Breast epithelium (tissue), 3 donors: ENCODE measurements at regions not wholly inside any gene's neighbourhood (a gene's known extent, or its start where the extent isn't known, plus 50 kb on each side); places are given as distances from the start of the nearest gene placed in this dataset.

Experiments
- POLR2A ChIP-seq: fragments of 450-650 bp; IDR thresholded peaks from one replicate; pipeline ENCODE4 v1.6.1; 2016; ENCODE audit warnings: antibody characterized with exemption, mild to moderate bottlenecking, moderate library complexity
- POLR2AphosphoS5 ChIP-seq, 3 donors: sonication (generic); formaldehyde crosslinking; IDR thresholded peaks; one replicate each; pipeline ENCODE4 v1.6.1; 2017; ENCODE audit warnings: antibody characterized with exemption in 3 of 3
- TF ChIP-seq, protein P1 (sequence below), 3 donors: fragments of 450-650 bp; IDR thresholded peaks; one replicate each; pipeline ENCODE4 v1.5.1; 2016 to 2017; ENCODE audit warnings: antibody characterized with exemption in 3 of 3, mild to moderate bottlenecking in 3 of 3, moderate library complexity in 3 of 3

DNA sequence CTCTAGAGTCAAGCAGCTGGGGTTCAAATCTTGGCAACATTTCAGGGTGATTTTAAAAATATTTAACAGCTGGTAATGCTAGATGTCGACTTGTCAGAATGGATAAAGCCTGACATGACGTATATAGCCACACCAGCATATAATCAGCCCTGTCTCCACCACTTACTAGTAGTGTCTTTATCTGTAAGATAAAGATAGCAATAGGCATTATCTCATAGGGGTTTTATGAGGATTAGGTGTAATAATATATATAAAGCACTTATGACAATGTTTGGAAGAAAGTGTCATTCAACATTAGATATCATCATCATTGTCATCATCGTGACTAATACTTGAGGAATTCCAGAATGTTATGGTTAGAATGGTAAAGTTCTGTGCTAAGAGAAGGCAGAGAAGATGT lies 369.0 kb upstream of the CWC22 start:
- TF ChIP-seq POLR2AphosphoS5 (IDR thresholded peaks at IDR 0.05): no peak
- TF ChIP-seq, protein P1, sequence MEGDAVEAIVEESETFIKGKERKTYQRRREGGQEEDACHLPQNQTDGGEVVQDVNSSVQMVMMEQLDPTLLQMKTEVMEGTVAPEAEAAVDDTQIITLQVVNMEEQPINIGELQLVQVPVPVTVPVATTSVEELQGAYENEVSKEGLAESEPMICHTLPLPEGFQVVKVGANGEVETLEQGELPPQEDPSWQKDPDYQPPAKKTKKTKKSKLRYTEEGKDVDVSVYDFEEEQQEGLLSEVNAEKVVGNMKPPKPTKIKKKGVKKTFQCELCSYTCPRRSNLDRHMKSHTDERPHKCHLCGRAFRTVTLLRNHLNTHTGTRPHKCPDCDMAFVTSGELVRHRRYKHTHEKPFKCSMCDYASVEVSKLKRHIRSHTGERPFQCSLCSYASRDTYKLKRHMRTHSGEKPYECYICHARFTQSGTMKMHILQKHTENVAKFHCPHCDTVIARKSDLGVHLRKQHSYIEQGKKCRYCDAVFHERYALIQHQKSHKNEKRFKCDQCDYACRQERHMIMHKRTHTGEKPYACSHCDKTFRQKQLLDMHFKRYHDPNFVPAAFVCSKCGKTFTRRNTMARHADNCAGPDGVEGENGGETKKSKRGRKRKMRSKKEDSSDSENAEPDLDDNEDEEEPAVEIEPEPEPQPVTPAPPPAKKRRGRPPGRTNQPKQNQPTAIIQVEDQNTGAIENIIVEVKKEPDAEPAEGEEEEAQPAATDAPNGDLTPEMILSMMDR (IDR thresholded peaks at IDR 0.05): no peak
- no peak for TF ChIP-seq POLR2A
